Nucleus accumbens (tissue), 56 donors: ENCODE measurements at regions not wholly inside any gene's neighbourhood (a gene's known extent, or its start where the extent isn't known, plus 50 kb on each side); places are given as distances from the start of the nearest gene placed in this dataset.
"Not testable (repeated sequence)": the region's sequence is repeated elsewhere in the genome, so short reads cannot be mapped to it uniquely, and the experiment has no call there.

Experiments
- DNase-seq, 56 donors: peaks; one replicate each; lab custom pipeline; 2025; lab: John Stamatoyannopoulos, UW

GRCh38 chr15:49706805-49707204 is 86.0 kb downstream of the DTWD1 start:
- DNase-seq = no peak

GRCh38 chr15:49707598-49707997 is 86.8 kb downstream of the DTWD1 start:
- no peak for DNase-seq

- no peak for DNase-seq
These were observed 88.9 kb downstream of the DTWD1 start for GRCh38 chr15:49709646-49710214.

- no peak for DNase-seq
These were observed 91.3 kb downstream of the DTWD1 start for GRCh38 chr15:49712162-49712561.

GRCh38 chr15:49712846-49713450 is 92.1 kb downstream of the DTWD1 start:
- no peak for DNase-seq

GRCh38 chr15:49715211-49715610 is 94.4 kb downstream of the DTWD1 start:
- no peak for DNase-seq

GRCh38 chr15:49715701-49716100 is 94.9 kb downstream of the DTWD1 start:
- no peak for DNase-seq

GRCh38 chr15:49718234-49718633 is 97.4 kb downstream of the DTWD1 start:
- DNase-seq = no peak

GRCh38 chr15:49718846-49719245 is 98.0 kb downstream of the DTWD1 start:
- no peak for DNase-seq

GRCh38 chr15:49720261-49720660 is 99.4 kb downstream of the DTWD1 start:
- DNase-seq = no peak

GRCh38 chr15:49721091-49721490 is 100.2 kb downstream of the DTWD1 start:
- no peak for DNase-seq

GRCh38 chr15:49721621-49722020 is 100.8 kb downstream of the DTWD1 start:
- DNase-seq = no peak

GRCh38 chr15:49723981-49724380 is 103.1 kb downstream of the DTWD1 start:
- DNase-seq = no peak

- no peak for DNase-seq
These were observed 110.6 kb downstream of the DTWD1 start for GRCh38 chr15:49731187-49732099.

GRCh38 chr15:49732109-49732508 is 111.3 kb downstream of the DTWD1 start:
- DNase-seq = not testable (repeated sequence)

GRCh38 chr15:49734089-49734488 is 113.2 kb downstream of the DTWD1 start:
- DNase-seq = not testable (repeated sequence)

- no peak for DNase-seq
These were observed 114.1 kb downstream of the DTWD1 start for GRCh38 chr15:49734831-49735508.

GRCh38 chr15:49737127-49737526 is 116.3 kb downstream of the DTWD1 start:
- DNase-seq = no peak

GRCh38 chr15:49741712-49742111 is 120.9 kb downstream of the DTWD1 start:
- no peak for DNase-seq

GRCh38 chr15:49742381-49742780 is 121.5 kb downstream of the DTWD1 start:
- no peak for DNase-seq

GRCh38 chr15:49747340-49747739 is 126.5 kb downstream of the DTWD1 start:
- no peak for DNase-seq
